ENCODE measurements at regions not wholly inside any gene's neighbourhood (a gene's known extent, or its start where the extent isn't known, plus 50 kb on each side); places are given as distances from the start of the nearest gene placed in this dataset.
"Not testable (repeated sequence)": the region's sequence is repeated elsewhere in the genome, so short reads cannot be mapped to it uniquely, and the experiment has no call there.

- DNase-seq (ENCODE audit: low spot score), result not testable (repeated sequence)
Measured at GRCh38 chr2:181737302-181737701, 57.0 kb upstream of the NEUROD1 start.

- DNase-seq (ENCODE audit: low spot score), result no peak
- TF ChIP-seq CTCF (IDR thresholded peaks at IDR 0.05; ENCODE audit: extremely low read depth, missing control alignments), result no peak
Measured at GRCh38 chr2:181738074-181738473, 57.8 kb upstream of the NEUROD1 start.

DNA sequence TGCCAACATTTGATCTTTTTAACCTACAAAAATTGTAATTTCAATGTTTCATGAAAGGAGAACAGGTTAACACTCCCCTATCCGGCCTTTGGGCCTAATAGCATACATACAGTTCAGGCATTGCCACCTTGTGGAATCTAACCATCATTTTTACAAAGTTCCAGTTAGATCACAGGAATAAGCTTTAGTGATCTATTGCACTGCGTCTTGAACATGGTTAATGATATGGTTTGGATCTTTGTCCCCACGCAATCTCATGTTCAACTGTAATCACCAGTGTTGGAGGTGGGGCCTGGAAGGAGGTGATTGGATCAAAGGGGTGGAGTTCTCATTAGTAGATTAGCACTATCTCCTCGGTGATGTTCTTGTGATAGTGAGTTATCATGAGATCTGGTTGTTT lies 58.2 kb upstream of the NEUROD1 start:
- no peak for DNase-seq (ENCODE audit: low spot score)
- no peak for TF ChIP-seq CTCF (IDR thresholded peaks at IDR 0.05; ENCODE audit: extremely low read depth, missing control alignments)

- TF ChIP-seq CTCF (IDR thresholded peaks at IDR 0.05; ENCODE audit: extremely low read depth, missing control alignments), result no peak
- no peak for DNase-seq (ENCODE audit: low spot score)
Measured at GRCh38 chr2:181741756-181742155, 61.4 kb upstream of the NEUROD1 start.

- TF ChIP-seq CTCF (IDR thresholded peaks at IDR 0.05; ENCODE audit: extremely low read depth, missing control alignments), result no peak
- no peak for DNase-seq (ENCODE audit: low spot score)
Measured at GRCh38 chr2:181742361-181742760, 62.0 kb upstream of the NEUROD1 start.

GRCh38 chr2:181742922-181743722 lies 62.8 kb upstream of the NEUROD1 start:
- DNase-seq (ENCODE audit: low spot score), result peak; percentile 37
- TF ChIP-seq CTCF (IDR thresholded peaks at IDR 0.05; ENCODE audit: extremely low read depth, missing control alignments), result peak; percentile 50

DNA sequence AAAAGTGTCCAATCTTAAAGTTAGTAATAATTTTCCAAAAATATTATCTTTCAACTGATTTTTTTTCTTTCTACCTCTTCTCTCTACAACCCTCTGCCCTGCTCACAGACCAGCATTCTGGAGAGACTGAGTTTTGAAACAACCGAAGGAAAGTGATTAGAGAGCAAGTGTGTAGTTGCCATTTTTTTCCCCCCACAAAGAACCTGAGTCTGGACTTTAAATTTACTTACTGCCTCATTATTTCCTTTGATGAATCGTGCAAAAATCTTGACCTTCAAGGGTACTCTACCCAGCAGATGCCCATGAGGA lies 63.4 kb upstream of the NEUROD1 start:
- no peak for DNase-seq (ENCODE audit: low spot score)
- no peak for TF ChIP-seq CTCF (IDR thresholded peaks at IDR 0.05; ENCODE audit: extremely low read depth, missing control alignments)

Measured in GM20000 (cell line).